LNCAP (cell line): ENCODE measurements at regions not wholly inside any gene's neighbourhood (a gene's known extent, or its start where the extent isn't known, plus 50 kb on each side); places are given as distances from the start of the nearest gene placed in this dataset.

Source experiments
- CTCF ChIP-seq: fragments of 450-650 bp; IDR thresholded peaks from 2 replicates; pipeline ENCODE4 v1.5.1; 2017; ENCODE audit warnings: mild to moderate bottlenecking

GRCh38 chrX:40891798-40892197, 156.5 kb upstream of the MED14 start:
- TF ChIP-seq CTCF = no peak

GRCh38 chrX:40893251-40893910, 158.0 kb upstream of the MED14 start:
- no peak for TF ChIP-seq CTCF

GRCh38 chrX:40895246-40895645, 159.9 kb upstream of the MED14 start:
- TF ChIP-seq CTCF = no peak

- TF ChIP-seq CTCF = no peak
Observed at GRCh38 chrX:40897718-40898270, 162.5 kb upstream of the MED14 start.

- TF ChIP-seq CTCF = no peak
Observed at GRCh38 chrX:40908026-40908425, 172.7 kb upstream of the MED14 start.

- TF ChIP-seq CTCF = no peak
Observed at GRCh38 chrX:40908857-40909475, 173.6 kb upstream of the MED14 start.

- TF ChIP-seq CTCF = no peak
Observed at GRCh38 chrX:40912166-40912565, 173.1 kb upstream of the USP9X start.
